H9 (cell line): ENCODE measurements at regions not wholly inside any gene's neighbourhood (a gene's known extent, or its start where the extent isn't known, plus 50 kb on each side); places are given as distances from the start of the nearest gene placed in this dataset.

Experiments
- DNase-seq: peaks from one replicate; pipeline ENCODE4 v3.0.0-alpha.2; 2017
- H2AFZ ChIP-seq: one replicate; pipeline ENCODE4 v1.6.1; 2013; ENCODE audit warnings: mild to moderate bottlenecking, low read length, control low read depth, moderate library complexity
- H2AK5ac ChIP-seq: 2 replicates; pipeline ENCODE4 v1.6.1; 2013; ENCODE audit warnings: low read length, control low read depth, mixed read lengths; ENCODE audit not compliant: insufficient read length
- H2BK120ac ChIP-seq: one replicate; pipeline ENCODE4 v1.6.1; 2013; ENCODE audit warnings: low read depth, mild to moderate bottlenecking, low read length, control low read depth, inconsistent platforms; ENCODE audit not compliant: poor library complexity, severe bottlenecking
- H2BK12ac ChIP-seq: 2 replicates; pipeline ENCODE4 v1.6.1; 2013; ENCODE audit warnings: low read length, control low read depth, mixed read lengths, low read depth; ENCODE audit not compliant: insufficient read length
- H2BK15ac ChIP-seq: 2 replicates; pipeline ENCODE4 v1.6.1; 2013; ENCODE audit warnings: low read depth, low read length, control low read depth
- H2BK20ac ChIP-seq: one replicate; pipeline ENCODE4 v1.6.1; 2013; ENCODE audit warnings: low read depth, mild to moderate bottlenecking, low read length, control low read depth, inconsistent platforms; ENCODE audit not compliant: poor library complexity, severe bottlenecking
- H2BK5ac ChIP-seq: 2 replicates; pipeline ENCODE4 v1.6.1; 2013; ENCODE audit warnings: low read length, control low read depth, mixed read lengths; ENCODE audit not compliant: insufficient read length
- H3K14ac ChIP-seq: 2 replicates; pipeline ENCODE4 v1.6.1; 2013; ENCODE audit warnings: low read length, control low read depth; ENCODE audit not compliant: insufficient read depth
- H3K18ac ChIP-seq: 2 replicates; pipeline ENCODE4 v1.6.1; 2013; ENCODE audit warnings: low read depth, mild to moderate bottlenecking, mixed read lengths, low read length, control low read depth; ENCODE audit not compliant: insufficient read length
- H3K23ac ChIP-seq: 2 replicates; pipeline ENCODE4 v1.6.1; 2013; ENCODE audit warnings: low read length, control low read depth, mixed read lengths, low read depth; ENCODE audit not compliant: insufficient read length
- H3K23me2 ChIP-seq: 2 replicates; pipeline ENCODE4 v1.6.1; 2013; ENCODE audit warnings: low read depth, mild to moderate bottlenecking, mixed read lengths, low read length, control low read depth; ENCODE audit not compliant: insufficient read length, poor library complexity, severe bottlenecking
- H3K27ac ChIP-seq: 2 replicates; pipeline ENCODE4 v1.5.1; 2013; ENCODE audit warnings: low read length, control low read depth, mixed read lengths, low read depth; ENCODE audit not compliant: insufficient read length
- H3K27me3 ChIP-seq: 2 replicates; pipeline ENCODE4 v1.6.1; 2013; ENCODE audit warnings: low read length, control low read depth, inconsistent platforms; ENCODE audit not compliant: insufficient read depth
- H3K4ac ChIP-seq: 2 replicates; pipeline ENCODE4 v1.6.1; 2013; ENCODE audit warnings: low read depth, mild to moderate bottlenecking, control low read depth, inconsistent platforms, low read length, moderate library complexity
- H3K4me1 ChIP-seq: 2 replicates; pipeline ENCODE4 v1.6.1; 2013; ENCODE audit warnings: low read length, control low read depth, inconsistent platforms; ENCODE audit not compliant: insufficient read depth
- H3K4me2 ChIP-seq: 2 replicates; pipeline ENCODE4 v1.6.1; 2013; ENCODE audit warnings: low read length, control low read depth, mixed read lengths; ENCODE audit not compliant: insufficient read length, insufficient read depth
- H3K56ac ChIP-seq: 2 replicates; pipeline ENCODE4 v1.6.1; 2013; ENCODE audit warnings: low read depth, mild to moderate bottlenecking, mixed read lengths, low read length, control low read depth; ENCODE audit not compliant: insufficient read length
- H3K79me1 ChIP-seq: 2 replicates; pipeline ENCODE4 v1.6.1; 2013; ENCODE audit warnings: low read depth, mild to moderate bottlenecking, moderate library complexity, low read length, control low read depth, inconsistent platforms; ENCODE audit not compliant: insufficient read depth, poor library complexity, severe bottlenecking
- H3K79me2 ChIP-seq: 2 replicates; pipeline ENCODE4 v1.6.1; 2013; ENCODE audit warnings: low read length, control low read depth, inconsistent platforms; ENCODE audit not compliant: insufficient read depth
- H3K9ac ChIP-seq: 2 replicates; pipeline ENCODE4 v1.6.1; 2013; ENCODE audit warnings: low read length, control low read depth, mixed read lengths; ENCODE audit not compliant: insufficient read length; ENCODE audit errors: extremely low read depth
- H3K9me3 ChIP-seq: one replicate; pipeline ENCODE4 v1.6.1; 2013; ENCODE audit warnings: low read depth, low read length, inconsistent platforms; ENCODE audit not compliant: control insufficient read depth
- H3T11ph ChIP-seq: one replicate; pipeline ENCODE4 v1.6.1; 2013; ENCODE audit warnings: mild to moderate bottlenecking, low read length, control low read depth, inconsistent platforms
- H4K20me1 ChIP-seq: one replicate; pipeline ENCODE4 v1.6.1; 2013; ENCODE audit not compliant: control insufficient read depth, insufficient read length, insufficient read depth
- H4K5ac ChIP-seq: 2 replicates; pipeline ENCODE4 v1.6.1; 2013; ENCODE audit warnings: low read depth, mild to moderate bottlenecking, mixed read lengths, low read length, control low read depth; ENCODE audit not compliant: insufficient read length
- H4K8ac ChIP-seq: replicated peaks from 2 replicates; pipeline ENCODE4 v1.6.1; 2013; ENCODE audit warnings: low read length, control low read depth, mixed read lengths, low read depth; ENCODE audit not compliant: insufficient read length
- H4K91ac ChIP-seq: 2 replicates; pipeline ENCODE4 v1.6.1; 2013; ENCODE audit warnings: low read depth, mild to moderate bottlenecking, moderate library complexity, mixed read lengths, low read length, control low read depth; ENCODE audit not compliant: insufficient read length
- H3K27ac Mint-ChIP-seq, 3 experiments: 2 replicates in 2 of 3; 3 replicates in 1 of 3; pipeline ENCODE4 v1.8.0; 2020 to 2021; ENCODE audit warnings: mixed read lengths in 3 of 3, mild to moderate bottlenecking in 1 of 3, moderate library complexity in 1 of 3
- H3K27me3 Mint-ChIP-seq: 2 replicates; pipeline ENCODE4 v1.8.0; 2021; ENCODE audit warnings: low read depth, mild to moderate bottlenecking, moderate library complexity, mixed read lengths
- H3K36me3 Mint-ChIP-seq, 3 experiments: 2 replicates in 2 of 3; 3 replicates in 1 of 3; pipeline ENCODE4 v1.8.0; 2020 to 2021; ENCODE audit warnings: low read depth in 3 of 3, mixed read lengths in 3 of 3; ENCODE audit not compliant: insufficient read depth in 1 of 3
- H3K4me1 Mint-ChIP-seq, 2 experiments: 2 replicates each; pipeline ENCODE4 v1.8.0; 2020; ENCODE audit warnings: mixed read lengths in 2 of 2
- H3K4me3 Mint-ChIP-seq, 2 experiments: 2 replicates in 1 of 2; 3 replicates in 1 of 2; pipeline ENCODE4 v1.8.0; 2020 to 2021; ENCODE audit warnings: mild to moderate bottlenecking in 2 of 2, mixed read lengths in 2 of 2, moderate library complexity in 1 of 2
- H3K9me3 Mint-ChIP-seq, 2 experiments: 2 replicates in 1 of 2; 3 replicates in 1 of 2; pipeline ENCODE4 v1.8.0; 2020; ENCODE audit warnings: mild to moderate bottlenecking in 2 of 2, mixed read lengths in 2 of 2, moderate library complexity in 1 of 2
- WGBS: extraction: QIAGEN DNeasy Blood & Tissue Kit; methylation state at CpG from one replicate; pipeline ENCODE4 v1.1.7; 2013; ENCODE audit warnings: missing lambda C conversion rate, low lambda C conversion rate, mixed read lengths; ENCODE audit not compliant: insufficient read length; ENCODE audit errors: extremely low coverage; 5-methylcytosine and 5-hydroxymethylcytosine counted together
- TF ChIP-seq, protein P1 (sequence below): fragments of 200-600 bp; sonication (generic); conservative IDR thresholded peaks from 3 replicates; pipeline ENCODE4 v1.8.0; 2021; ENCODE audit warnings: antibody characterized with exemption, mild to moderate bottlenecking

DNA sequence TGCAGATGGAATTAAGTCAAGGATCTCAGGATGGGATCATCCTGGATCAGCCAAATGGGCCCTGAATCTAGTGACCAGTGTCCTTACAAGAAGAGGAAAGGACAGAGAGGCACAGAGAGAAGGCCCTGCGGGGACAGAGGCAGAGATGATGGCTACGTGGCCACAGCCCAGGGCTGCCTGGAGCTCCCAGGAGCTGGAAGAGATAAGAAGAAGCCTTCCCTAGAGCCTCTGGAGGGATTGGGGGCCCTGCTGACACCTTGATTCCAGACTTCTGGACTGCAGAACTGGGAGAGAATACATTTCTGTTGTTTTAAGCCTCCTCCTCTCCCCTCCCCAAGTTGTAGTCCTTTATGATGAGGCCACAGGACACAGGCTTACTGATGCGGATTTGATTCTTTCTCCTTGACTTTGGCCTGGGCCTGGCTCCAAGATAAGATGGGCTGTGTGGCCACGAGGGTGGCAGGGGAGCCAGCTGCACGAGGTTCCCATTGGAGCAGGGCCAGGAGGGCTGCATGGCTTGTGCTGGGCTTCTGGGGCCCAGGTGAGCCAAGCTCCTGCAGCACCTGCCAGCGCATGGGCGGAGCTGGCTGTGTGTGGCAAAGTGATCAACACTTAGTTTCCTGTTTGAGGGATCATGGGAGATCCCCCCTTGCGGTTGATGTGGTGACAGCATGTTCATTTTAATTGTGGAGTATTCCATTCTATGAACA, 146.1 kb downstream of the IRF8 start:
- Histone ChIP-seq H4K20me1 (no peaks in the 10 kb centered on the region), H3K4me1 (no peaks in the 10 kb centered on the region; the same call in 1 of the 2 replicates)

More for the DNA sequence above, 146.1 kb downstream of the IRF8 start:
- no peaks in the 10 kb centered on the region for H3K23me2 ChIP-seq
- no peak overlapping the region for H4K8ac ChIP-seq
- peaks cover 48% of the 10 kb centered on the region for H3K27me3 Mint-ChIP-seq
- H2BK20ac ChIP-seq: no peak overlapping the region
- no peak overlapping the region for H3K14ac ChIP-seq
- H2BK120ac ChIP-seq: no peak overlapping the region
- H3K9me3 ChIP-seq: no peaks in the 10 kb centered on the region
- H3K4me1 Mint-ChIP-seq: peaks cover 13 to 24% of the 10 kb centered on the region in 2 experiments
- H4K5ac ChIP-seq: no peak overlapping the region
- no peak overlapping the region for H2BK5ac ChIP-seq
- WGBS: no CpG with 5 or more reads among the region's 8 CpGs
- H3K9ac ChIP-seq: no peak overlapping the region
- no peak for DNase-seq
- H3K27ac Mint-ChIP-seq: no peak overlapping the region
- no peak overlapping the region for H3K27ac ChIP-seq
- H2BK12ac ChIP-seq: no peak overlapping the region
- H3K79me2 ChIP-seq: no peaks in the 10 kb centered on the region
- H4K91ac ChIP-seq: no peak overlapping the region
- no peak overlapping the region for H3K4me2 ChIP-seq
- H3K4me3 Mint-ChIP-seq: no peak overlapping the region
- H3K56ac ChIP-seq: no peak overlapping the region
- H3K18ac ChIP-seq: no peak overlapping the region
- no peak overlapping the region for H3K23ac ChIP-seq
- H2AFZ ChIP-seq: no peak overlapping the region
- no peak overlapping the region for H2BK15ac ChIP-seq
- no peak overlapping the region for H3K4ac ChIP-seq
- no peaks in the 10 kb centered on the region for H3K79me1 ChIP-seq
- H3T11ph ChIP-seq: no peak overlapping the region
- no peaks in the 10 kb centered on the region for H3K27me3 ChIP-seq
- no peak overlapping the region for H2AK5ac ChIP-seq
- H3K9me3 Mint-ChIP-seq: peaks cover 0 to 5% of the 10 kb centered on the region in 2 experiments; a peak in 2 of 5 replicates
- TF ChIP-seq, protein P1, sequence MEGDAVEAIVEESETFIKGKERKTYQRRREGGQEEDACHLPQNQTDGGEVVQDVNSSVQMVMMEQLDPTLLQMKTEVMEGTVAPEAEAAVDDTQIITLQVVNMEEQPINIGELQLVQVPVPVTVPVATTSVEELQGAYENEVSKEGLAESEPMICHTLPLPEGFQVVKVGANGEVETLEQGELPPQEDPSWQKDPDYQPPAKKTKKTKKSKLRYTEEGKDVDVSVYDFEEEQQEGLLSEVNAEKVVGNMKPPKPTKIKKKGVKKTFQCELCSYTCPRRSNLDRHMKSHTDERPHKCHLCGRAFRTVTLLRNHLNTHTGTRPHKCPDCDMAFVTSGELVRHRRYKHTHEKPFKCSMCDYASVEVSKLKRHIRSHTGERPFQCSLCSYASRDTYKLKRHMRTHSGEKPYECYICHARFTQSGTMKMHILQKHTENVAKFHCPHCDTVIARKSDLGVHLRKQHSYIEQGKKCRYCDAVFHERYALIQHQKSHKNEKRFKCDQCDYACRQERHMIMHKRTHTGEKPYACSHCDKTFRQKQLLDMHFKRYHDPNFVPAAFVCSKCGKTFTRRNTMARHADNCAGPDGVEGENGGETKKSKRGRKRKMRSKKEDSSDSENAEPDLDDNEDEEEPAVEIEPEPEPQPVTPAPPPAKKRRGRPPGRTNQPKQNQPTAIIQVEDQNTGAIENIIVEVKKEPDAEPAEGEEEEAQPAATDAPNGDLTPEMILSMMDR: no peak
- H3K36me3 Mint-ChIP-seq: no peaks in the 10 kb centered on the region
